ENCODE measurements at regions not wholly inside any gene's neighbourhood (a gene's known extent, or its start where the extent isn't known, plus 50 kb on each side); places are given as distances from the start of the nearest gene placed in this dataset.

DNA sequence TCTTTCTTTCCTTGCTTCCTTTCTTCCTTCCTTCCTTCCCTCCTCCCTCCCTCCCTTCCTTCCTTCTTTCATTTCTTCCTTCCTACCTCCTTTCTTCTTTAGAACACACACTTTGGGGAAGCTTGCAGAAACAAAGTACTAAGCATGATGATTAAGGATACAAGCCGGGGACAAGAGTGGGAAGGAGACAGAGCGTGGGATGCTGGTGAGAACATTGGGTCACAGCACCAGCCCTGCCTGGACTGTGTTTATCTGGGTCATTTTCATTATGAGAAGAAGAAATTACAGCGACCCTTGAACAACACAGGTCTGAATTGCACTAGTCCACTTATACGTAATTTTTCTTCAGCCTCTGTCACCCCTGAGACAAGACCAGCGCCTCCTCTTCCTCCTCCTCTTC lies 169.3 kb upstream of the TBL1X start:
- TF ChIP-seq, protein P1, sequence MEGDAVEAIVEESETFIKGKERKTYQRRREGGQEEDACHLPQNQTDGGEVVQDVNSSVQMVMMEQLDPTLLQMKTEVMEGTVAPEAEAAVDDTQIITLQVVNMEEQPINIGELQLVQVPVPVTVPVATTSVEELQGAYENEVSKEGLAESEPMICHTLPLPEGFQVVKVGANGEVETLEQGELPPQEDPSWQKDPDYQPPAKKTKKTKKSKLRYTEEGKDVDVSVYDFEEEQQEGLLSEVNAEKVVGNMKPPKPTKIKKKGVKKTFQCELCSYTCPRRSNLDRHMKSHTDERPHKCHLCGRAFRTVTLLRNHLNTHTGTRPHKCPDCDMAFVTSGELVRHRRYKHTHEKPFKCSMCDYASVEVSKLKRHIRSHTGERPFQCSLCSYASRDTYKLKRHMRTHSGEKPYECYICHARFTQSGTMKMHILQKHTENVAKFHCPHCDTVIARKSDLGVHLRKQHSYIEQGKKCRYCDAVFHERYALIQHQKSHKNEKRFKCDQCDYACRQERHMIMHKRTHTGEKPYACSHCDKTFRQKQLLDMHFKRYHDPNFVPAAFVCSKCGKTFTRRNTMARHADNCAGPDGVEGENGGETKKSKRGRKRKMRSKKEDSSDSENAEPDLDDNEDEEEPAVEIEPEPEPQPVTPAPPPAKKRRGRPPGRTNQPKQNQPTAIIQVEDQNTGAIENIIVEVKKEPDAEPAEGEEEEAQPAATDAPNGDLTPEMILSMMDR (IDR thresholded peaks at IDR 0.05 in 4 of 5, conservative IDR thresholded peaks at IDR 0.05 in 1 of 5): no peak
- TF ChIP-seq POLR2A (IDR thresholded peaks at IDR 0.05): no peak

Data from gastrocnemius medialis (tissue), 4 donors.